ENCODE measurements at regions not wholly inside any gene's neighbourhood (a gene's known extent, or its start where the extent isn't known, plus 50 kb on each side); places are given as distances from the start of the nearest gene placed in this dataset.

DNA sequence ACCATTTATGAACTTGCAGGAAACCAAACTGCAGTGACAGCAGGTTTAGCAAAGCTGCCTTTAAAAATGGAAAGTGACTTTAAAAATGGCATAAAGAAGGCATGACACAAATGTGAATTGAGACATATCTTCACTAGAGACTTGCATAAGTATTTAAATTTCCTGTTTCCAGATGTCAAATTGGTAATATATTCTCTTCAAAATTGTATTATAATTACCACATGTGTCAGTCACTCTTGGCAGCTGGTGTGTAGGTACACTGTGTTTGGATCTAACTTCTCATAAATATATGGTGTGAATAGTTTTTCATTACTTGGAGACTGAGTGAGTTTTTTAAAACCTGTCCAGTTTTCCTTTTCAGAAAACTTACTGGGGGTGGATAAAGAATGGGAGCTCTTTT is 636.2 kb upstream of the SGO1 start:
- TF ChIP-seq SP1 (IDR thresholded peaks at IDR 0.05) (no peak), FOXA1 (IDR thresholded peaks at IDR 0.05) (no peak)

All from HEK293T (cell line).